Activated T-helper 1 cell treated with Interleukin-2 at 50 U/mL for 16 hours (primary cell): ENCODE measurements at regions not wholly inside any gene's neighbourhood (a gene's known extent, or its start where the extent isn't known, plus 50 kb on each side); places are given as distances from the start of the nearest gene placed in this dataset.
"Not testable (repeated sequence)": the region's sequence is repeated elsewhere in the genome, so short reads cannot be mapped to it uniquely, and the experiment has no call there.

Experiments
- DNase-seq: peaks from one replicate; pipeline ENCODE4 v3.0.0-alpha.2; 2020; ENCODE audit warnings: low read depth

DNA sequence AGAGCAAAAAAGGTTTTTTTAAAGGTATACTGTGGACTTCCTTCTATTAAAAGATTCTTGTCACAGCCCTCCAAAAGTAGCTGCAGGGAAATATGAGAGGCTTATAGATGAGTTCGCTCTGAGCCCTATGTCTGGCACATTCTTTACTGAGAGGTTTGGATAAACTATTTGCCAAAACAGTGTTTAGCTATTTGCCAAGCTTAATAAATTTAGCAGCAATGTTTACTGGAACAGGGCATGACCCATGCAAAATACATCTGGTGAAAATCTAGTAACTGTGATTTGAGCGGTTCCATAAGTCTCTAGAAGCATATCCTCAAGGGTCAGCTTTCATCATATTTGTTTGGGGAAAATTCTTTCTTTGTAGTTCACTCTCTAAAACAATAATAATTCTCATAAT lies 1696.7 kb upstream of the PIK3C3 start:
- DNase-seq = no peak

- DNase-seq = no peak
These were observed 1704.8 kb upstream of the PIK3C3 start for GRCh38 chr18:40250236-40250635.

GRCh38 chr18:40249390-40250080 lies 1705.5 kb upstream of the PIK3C3 start:
- DNase-seq = no peak

GRCh38 chr18:40245612-40246011 lies 1709.4 kb upstream of the PIK3C3 start:
- not testable (repeated sequence) for DNase-seq

GRCh38 chr18:40243607-40244006 lies 1711.4 kb upstream of the PIK3C3 start:
- no peak for DNase-seq

- DNase-seq = no peak
These were observed 1719.2 kb upstream of the PIK3C3 start for GRCh38 chr18:40235836-40236235.

- DNase-seq = no peak
These were observed 1719.7 kb upstream of the PIK3C3 start for GRCh38 chr18:40235323-40235722.

- DNase-seq = no peak
These were observed 1721.0 kb upstream of the PIK3C3 start for GRCh38 chr18:40233931-40234616.

GRCh38 chr18:40222776-40223175 lies 1732.3 kb upstream of the PIK3C3 start:
- no peak for DNase-seq

DNA sequence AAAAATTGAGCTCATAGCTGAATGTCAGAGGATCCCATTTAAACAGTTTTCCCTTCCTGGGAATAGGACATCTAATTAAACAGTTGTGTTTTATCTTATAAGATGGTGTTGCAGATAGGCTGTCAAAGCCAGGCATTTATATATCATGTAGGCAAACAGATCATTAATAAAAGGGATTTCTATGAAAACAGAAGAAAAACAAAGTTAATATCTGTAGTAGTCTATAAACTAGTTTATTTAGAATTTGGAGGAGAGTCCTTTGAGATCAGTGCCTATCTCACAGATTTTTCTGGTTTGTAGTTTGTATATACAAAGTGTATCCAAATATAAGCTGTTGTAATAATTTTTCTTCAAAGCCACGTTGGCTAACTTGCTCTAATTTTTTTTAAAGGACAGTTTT lies 1738.2 kb upstream of the PIK3C3 start:
- no peak for DNase-seq

DNA sequence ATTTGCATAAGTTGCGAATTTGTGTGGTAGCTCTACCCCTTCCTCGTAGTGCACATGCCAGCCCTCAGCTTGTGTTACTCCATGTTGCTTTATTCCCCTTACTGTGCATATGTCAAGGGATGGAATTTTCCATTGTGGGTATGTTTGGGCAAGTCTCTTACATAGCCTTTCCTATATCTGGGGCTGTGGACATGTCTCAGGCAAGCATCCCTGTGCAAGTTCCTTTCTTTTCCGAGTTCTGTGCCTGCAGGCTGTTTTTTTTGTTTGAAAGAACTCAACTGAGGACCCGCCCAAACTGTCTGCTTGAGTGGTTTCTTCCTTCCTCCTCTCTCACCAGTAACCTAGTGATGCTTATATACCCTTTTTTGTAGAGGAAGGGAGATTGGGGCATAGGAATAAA lies 1739.1 kb upstream of the PIK3C3 start:
- DNase-seq = no peak

DNA sequence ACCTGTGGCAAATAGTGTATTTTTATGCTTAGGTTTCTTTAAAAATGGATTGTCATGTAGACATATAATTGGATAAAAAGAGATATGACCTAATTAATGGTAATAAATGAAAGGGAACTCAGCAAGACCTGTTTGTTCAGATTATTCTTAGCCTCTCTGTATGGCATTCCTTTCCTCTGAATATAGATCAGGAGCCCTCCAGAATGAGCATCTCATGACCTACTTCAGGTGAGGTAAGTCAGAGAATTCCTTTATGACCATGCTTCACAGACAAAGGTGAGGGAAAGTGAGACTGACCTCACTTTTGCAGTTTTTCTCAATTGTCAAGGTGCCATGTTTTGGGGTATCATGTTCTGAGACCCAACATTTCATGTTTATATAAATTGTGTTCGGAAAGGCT lies 1744.3 kb upstream of the PIK3C3 start:
- DNase-seq = no peak

DNA sequence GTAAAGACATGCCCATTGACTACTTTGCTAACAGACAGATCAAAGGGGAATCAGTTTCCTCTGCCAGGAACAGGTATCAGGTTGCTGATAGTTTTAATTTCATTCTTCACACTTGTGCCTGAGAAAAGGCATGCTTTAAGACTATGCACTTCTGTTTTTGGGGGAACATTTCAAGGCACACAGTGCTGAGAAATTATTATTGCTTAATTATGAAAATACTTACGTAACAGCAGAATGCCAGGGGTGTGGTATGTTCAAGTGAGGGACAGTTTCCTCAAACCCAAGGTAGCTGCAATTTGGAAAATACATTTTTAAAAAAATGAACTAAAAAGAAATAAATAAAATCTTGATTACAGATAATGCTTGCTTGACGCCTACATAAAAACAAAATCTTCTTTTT lies 1746.1 kb upstream of the PIK3C3 start:
- no peak for DNase-seq

DNA sequence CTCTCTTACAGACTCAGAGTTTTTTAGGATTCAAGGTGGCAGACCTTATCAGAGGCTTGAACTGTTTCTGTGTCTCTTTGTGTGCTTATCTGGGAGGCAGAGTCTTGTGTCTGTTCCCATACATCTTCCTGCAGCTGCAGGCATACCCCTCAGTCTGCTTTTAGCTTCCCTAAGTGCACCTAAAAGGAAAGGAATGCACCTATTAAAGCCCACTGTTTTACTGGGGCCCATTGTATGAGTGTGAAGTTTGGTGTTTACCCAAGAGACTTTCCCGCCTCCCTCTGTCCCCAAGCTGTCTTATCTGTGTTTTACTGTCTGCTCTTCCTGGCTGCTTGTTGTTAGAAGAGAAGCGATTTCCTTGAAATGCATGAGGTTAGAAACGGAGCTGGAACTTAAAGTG lies 1757.3 kb upstream of the PIK3C3 start:
- DNase-seq = no peak

GRCh38 chr18:40186677-40187076 lies 1768.4 kb upstream of the PIK3C3 start:
- no peak for DNase-seq

GRCh38 chr18:40179729-40180461 lies 1775.1 kb upstream of the PIK3C3 start:
- DNase-seq = no peak

DNA sequence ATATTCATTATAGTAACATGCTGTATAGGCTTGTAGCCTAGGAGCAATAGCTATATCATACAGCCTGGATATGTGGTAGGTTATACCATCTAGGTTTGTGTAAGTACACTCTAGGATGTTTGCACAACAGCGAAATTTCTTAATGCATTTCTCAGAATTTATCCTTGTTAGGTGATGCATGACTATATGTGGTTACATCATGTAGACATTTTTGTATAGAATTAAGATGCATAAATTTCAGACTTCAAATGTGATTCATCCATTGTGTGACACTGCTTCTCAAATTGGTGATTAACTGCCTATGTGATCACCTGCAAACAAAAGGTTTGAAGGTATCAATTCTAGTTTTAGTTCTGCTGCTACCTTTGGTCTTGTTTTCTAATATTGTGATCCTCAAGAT lies 1787.0 kb upstream of the PIK3C3 start:
- no peak for DNase-seq

DNA sequence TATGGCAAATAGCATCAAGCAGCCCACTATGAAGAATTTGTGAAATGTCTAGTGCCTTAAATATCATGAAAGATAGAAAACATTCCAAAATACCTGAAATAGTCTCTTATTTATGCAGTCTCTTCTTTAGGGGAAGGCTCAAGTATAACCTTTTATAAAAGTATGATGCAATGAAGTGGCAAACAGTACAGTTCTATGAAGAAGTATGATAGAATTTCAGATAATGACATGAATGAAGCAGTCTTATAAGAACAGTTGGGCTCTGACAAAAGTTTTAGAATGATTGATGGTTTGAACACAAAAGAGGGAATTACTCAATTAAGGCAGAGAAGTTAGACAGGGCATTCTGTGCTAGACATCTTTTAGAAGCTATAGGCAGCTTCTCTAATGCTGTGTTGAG lies 1791.8 kb upstream of the PIK3C3 start:
- DNase-seq = no peak

GRCh38 chr18:40160361-40160760 lies 1794.7 kb upstream of the PIK3C3 start:
- no peak for DNase-seq

- DNase-seq = no peak
These were observed 1795.7 kb upstream of the PIK3C3 start for GRCh38 chr18:40159141-40160017.

GRCh38 chr18:40157120-40157519 lies 1797.9 kb upstream of the PIK3C3 start:
- DNase-seq = no peak

GRCh38 chr18:40152859-40153258 lies 1802.2 kb upstream of the PIK3C3 start:
- no peak for DNase-seq
